CD8-positive, alpha-beta memory T cell (primary cell): ENCODE measurements at regions not wholly inside any gene's neighbourhood (a gene's known extent, or its start where the extent isn't known, plus 50 kb on each side); places are given as distances from the start of the nearest gene placed in this dataset.
"Not testable (repeated sequence)": the region's sequence is repeated elsewhere in the genome, so short reads cannot be mapped to it uniquely, and the experiment has no call there.

ENCODE experiments used
- CTCF ChIA-PET: fragments of 350-600 bp; sonication (Branson Sonifier 250); formaldehyde crosslinking; loops from one replicate; lab custom pipeline; 2021; ENCODE audit warnings: antibody characterized with exemption; lab: Charles Lee
- POLR2A ChIA-PET: fragments of 350-600 bp; sonication (Branson Sonifier 250); formaldehyde crosslinking; loops from one replicate; lab custom pipeline; 2021; ENCODE audit warnings: antibody characterized with exemption; lab: Charles Lee
- DNase-seq, 5 donors: peaks; one replicate each; pipeline versions ENCODE4 v3.0.0 to v3.0.0-alpha.2; 2020 to 2022; ENCODE audit warnings: mixed read lengths in 1 of 5
- H3K27ac ChIP-seq: one replicate; pipeline ENCODE4 v1.7.0; 2013; ENCODE audit warnings: low read depth, mild to moderate bottlenecking, low read length, moderate library complexity
- H3K27me3 ChIP-seq: 2 replicates; pipeline ENCODE4 v1.7.0; 2013; ENCODE audit warnings: low read length, mild to moderate bottlenecking; ENCODE audit not compliant: insufficient read depth, poor library complexity, severe bottlenecking
- H3K36me3 ChIP-seq: 2 replicates; pipeline ENCODE4 v1.7.0; 2013; ENCODE audit warnings: mild to moderate bottlenecking, low read length, moderate library complexity; ENCODE audit not compliant: insufficient read depth
- H3K4me1 ChIP-seq: 2 replicates; pipeline ENCODE4 v1.7.0; 2013; ENCODE audit warnings: mild to moderate bottlenecking, low read length, moderate library complexity; ENCODE audit not compliant: insufficient read depth
- H3K4me3 ChIP-seq: 2 replicates; pipeline ENCODE4 v1.7.0; 2013; ENCODE audit warnings: mild to moderate bottlenecking, low read length
- H3K9me3 ChIP-seq: 2 replicates; pipeline ENCODE4 v1.7.0; 2013; ENCODE audit warnings: mild to moderate bottlenecking, low read length
- H3K27ac Mint-ChIP-seq, 8 donors: one replicate each; pipeline ENCODE4 v1.8.0; 2020 to 2021; ENCODE audit warnings: mixed read lengths in 8 of 8, mild to moderate bottlenecking in 6 of 8, inconsistent platforms in 3 of 8, moderate library complexity in 3 of 8
- H3K27me3 Mint-ChIP-seq, 2 donors: one replicate each; pipeline ENCODE4 v1.8.0; 2020 to 2021; ENCODE audit warnings: mixed read lengths in 2 of 2, mild to moderate bottlenecking in 1 of 2, moderate library complexity in 1 of 2
- H3K36me3 Mint-ChIP-seq, 3 donors: one replicate each; pipeline ENCODE4 v1.8.0; 2020 to 2021; ENCODE audit warnings: mixed read lengths in 3 of 3, inconsistent platforms in 1 of 3, mild to moderate bottlenecking in 1 of 3
- H3K4me1 Mint-ChIP-seq, 3 donors: one replicate each; pipeline ENCODE4 v1.8.0; 2020 to 2021; ENCODE audit warnings: mixed read lengths in 3 of 3, inconsistent platforms in 1 of 3, mild to moderate bottlenecking in 1 of 3
- H3K4me3 Mint-ChIP-seq, 7 donors: one replicate each; pipeline ENCODE4 v1.8.0; 2020 to 2021; ENCODE audit warnings: mixed read lengths in 7 of 7, mild to moderate bottlenecking in 6 of 7, moderate library complexity in 4 of 7, inconsistent platforms in 2 of 7
- H3K9me3 Mint-ChIP-seq, 5 donors: one replicate each; pipeline ENCODE4 v1.8.0; 2020 to 2022; ENCODE audit warnings: mixed read lengths in 5 of 5, mild to moderate bottlenecking in 3 of 5, moderate library complexity in 2 of 5, inconsistent platforms in 1 of 5

DNA sequence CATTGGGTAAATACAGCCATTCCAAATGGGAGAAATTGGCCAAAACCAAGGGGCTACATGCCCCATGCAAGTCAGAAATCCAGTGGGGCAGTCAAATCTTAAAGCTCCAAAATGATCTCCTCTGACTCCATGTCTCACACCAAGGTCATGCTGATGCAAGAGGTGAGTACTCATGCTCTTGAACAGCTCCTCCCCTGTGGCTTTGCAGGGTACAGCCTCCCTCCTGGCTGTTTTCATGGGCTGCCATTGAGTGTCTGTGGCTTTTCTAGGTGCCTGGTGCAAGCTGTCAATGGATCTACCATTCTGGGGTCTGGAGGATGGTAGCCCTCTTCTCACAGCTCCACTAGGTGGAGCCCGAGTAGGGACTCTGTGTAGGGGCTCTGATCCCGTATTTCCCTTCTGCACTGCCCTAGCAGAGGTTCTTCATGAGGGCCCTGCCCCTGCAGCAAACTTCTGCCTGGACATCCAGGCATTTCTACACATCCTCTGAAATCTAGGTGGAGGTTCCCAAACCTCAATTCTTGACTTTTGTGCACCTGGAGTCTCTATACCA, 135.7 kb upstream of the TSHZ3 start:
- POLR2A ChIA-PET, DNase-seq, H3K27me3 ChIP-seq, H3K4me3 Mint-ChIP-seq, H3K4me1 Mint-ChIP-seq, H3K27ac Mint-ChIP-seq, H3K27me3 Mint-ChIP-seq, H3K4me3 ChIP-seq, H3K27ac ChIP-seq, H3K9me3 ChIP-seq, H3K4me1 ChIP-seq, CTCF ChIA-PET, H3K36me3 Mint-ChIP-seq, H3K36me3 ChIP-seq: not testable (repeated sequence)
- peaks cover 0 to 12% (median 5%) of the 10 kb centered on the region in 5 donors for H3K9me3 Mint-ChIP-seq

DNA sequence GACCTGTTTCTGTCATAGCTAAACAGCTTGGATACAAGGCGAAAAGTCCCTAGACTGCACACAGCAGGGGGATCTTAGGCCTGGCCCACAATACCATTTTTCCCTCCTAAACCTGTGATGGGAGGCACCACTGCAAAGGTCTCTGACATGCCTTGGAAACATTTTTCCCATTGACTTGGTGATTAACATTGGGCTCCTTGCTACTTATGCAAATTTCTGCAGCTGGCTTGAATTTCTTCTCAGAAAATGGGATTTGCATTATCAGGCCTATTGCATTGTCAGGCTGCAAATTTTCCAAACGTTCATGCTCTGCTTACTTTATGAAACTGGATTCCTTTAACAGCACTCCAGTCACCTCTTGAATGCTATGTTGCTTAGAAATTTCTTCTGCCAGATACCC, 136.2 kb upstream of the TSHZ3 start:
- Mint-ChIP-seq H3K36me3 (no peaks in the 10 kb centered on the region), H3K27me3 (no peaks in the 10 kb centered on the region), H3K9me3 (peaks cover 0 to 12% (median 5%) of the 10 kb centered on the region in 5 donors), H3K4me3 (no peak overlapping the region), H3K4me1 (no peaks in the 10 kb centered on the region), H3K27ac (no peak overlapping the region)
- H3K9me3 ChIP-seq: no peaks in the 10 kb centered on the region
- CTCF ChIA-PET: no interaction called here
- no peak overlapping the region for H3K27ac ChIP-seq
- H3K4me3 ChIP-seq: no peak overlapping the region
- no peaks in the 10 kb centered on the region for H3K4me1 ChIP-seq
- no peaks in the 10 kb centered on the region for H3K36me3 ChIP-seq
- no peaks in the 10 kb centered on the region for H3K27me3 ChIP-seq
- no peak for DNase-seq
- POLR2A ChIA-PET: no interaction called here

DNA sequence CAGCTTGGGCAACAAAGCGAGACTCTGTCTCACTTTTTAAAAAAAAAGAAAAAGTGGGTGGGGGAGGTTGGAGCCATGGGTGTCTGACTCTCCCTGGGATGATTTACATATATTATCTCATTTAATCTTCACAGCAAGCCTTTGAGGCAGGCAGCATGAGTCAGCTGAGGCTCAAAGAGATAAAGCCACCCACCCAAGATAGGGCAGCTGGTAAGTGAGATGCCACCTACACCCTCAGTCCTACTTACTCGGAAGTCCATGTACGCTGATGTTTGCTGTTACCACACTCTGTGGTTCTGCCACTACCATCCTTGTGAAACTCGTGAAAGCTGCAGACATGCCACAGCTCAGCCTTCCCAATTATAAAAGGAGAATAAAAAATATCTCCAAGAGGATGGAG, 142.0 kb upstream of the TSHZ3 start:
- H3K36me3 ChIP-seq: no peaks in the 10 kb centered on the region
- no peaks in the 10 kb centered on the region for H3K9me3 ChIP-seq
- H3K4me1 ChIP-seq: no peaks in the 10 kb centered on the region
- H3K36me3 Mint-ChIP-seq: no peaks in the 10 kb centered on the region
- no peak overlapping the region for H3K4me3 Mint-ChIP-seq
- H3K27ac Mint-ChIP-seq: no peak overlapping the region
- H3K27me3 Mint-ChIP-seq: no peaks in the 10 kb centered on the region
- H3K4me1 Mint-ChIP-seq: no peaks in the 10 kb centered on the region
- no peak overlapping the region for H3K4me3 ChIP-seq
- peaks cover 0 to 3% (median 0%) of the 10 kb centered on the region in 5 donors for H3K9me3 Mint-ChIP-seq
- ChIA-PET POLR2A (no interaction called here), CTCF (no interaction called here)
- DNase-seq: no peak
- no peak overlapping the region for H3K27ac ChIP-seq
- H3K27me3 ChIP-seq: no peaks in the 10 kb centered on the region

DNA sequence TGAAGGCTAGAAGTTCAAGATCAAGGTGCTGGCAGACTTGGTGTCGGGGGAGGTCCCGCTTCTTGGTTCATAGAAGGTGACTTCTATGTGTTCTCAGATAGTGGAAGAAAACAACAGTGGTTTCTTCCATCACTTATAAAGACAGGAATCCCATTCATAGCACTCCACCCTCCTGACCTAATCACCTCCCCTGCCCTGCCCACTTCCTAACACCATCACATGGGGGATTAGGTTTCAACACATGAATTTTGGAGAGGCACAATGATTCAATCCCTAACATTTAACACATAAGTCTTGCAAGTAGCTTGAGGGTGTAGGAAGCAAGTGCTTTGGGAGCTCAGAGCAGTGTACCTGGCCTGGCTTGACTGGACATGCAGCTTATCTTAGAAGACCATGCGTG, 142.8 kb upstream of the TSHZ3 start:
- Mint-ChIP-seq H3K4me3 (no peak overlapping the region), H3K27me3 (no peaks in the 10 kb centered on the region), H3K4me1 (no peaks in the 10 kb centered on the region), H3K36me3 (no peaks in the 10 kb centered on the region), H3K27ac (no peak overlapping the region), H3K9me3 (peaks cover 0 to 1% (median 0%) of the 10 kb centered on the region in 5 donors)
- H3K27me3 ChIP-seq: no peaks in the 10 kb centered on the region
- H3K9me3 ChIP-seq: no peaks in the 10 kb centered on the region
- H3K4me1 ChIP-seq: no peaks in the 10 kb centered on the region
- CTCF ChIA-PET: no interaction called here
- H3K4me3 ChIP-seq: no peak overlapping the region
- POLR2A ChIA-PET: no interaction called here
- no peak for DNase-seq
- H3K36me3 ChIP-seq: no peaks in the 10 kb centered on the region
- H3K27ac ChIP-seq: no peak overlapping the region

DNA sequence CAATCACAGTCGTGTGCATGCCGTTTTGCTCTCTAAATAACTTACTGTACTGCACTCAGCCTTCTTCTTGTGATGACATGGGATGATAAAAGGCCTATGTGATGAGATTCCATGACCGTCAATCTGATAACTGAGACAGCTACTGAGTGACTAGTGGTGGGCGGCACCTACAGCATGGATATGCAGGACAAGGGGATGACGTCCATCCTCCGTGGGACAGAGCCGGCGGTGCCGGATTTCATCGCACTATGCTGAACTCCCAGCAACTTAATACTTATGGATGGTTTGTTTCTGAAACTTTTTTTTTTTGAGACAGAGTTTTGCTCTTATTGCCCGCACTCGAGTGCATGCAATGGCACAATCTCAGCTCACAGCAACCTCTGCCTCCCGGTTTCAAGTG, 146.8 kb upstream of the TSHZ3 start:
- CTCF ChIA-PET: no interaction called here
- Mint-ChIP-seq H3K4me1 (no peaks in the 10 kb centered on the region), H3K4me3 (no peak overlapping the region), H3K36me3 (no peaks in the 10 kb centered on the region), H3K27ac (no peak overlapping the region), H3K27me3 (peaks cover 4 to 5% of the 10 kb centered on the region in 2 donors), H3K9me3 (peaks cover 0 to 4% (median 0%) of the 10 kb centered on the region in 5 donors)
- Histone ChIP-seq H3K4me1 (no peaks in the 10 kb centered on the region), H3K36me3 (no peaks in the 10 kb centered on the region), H3K27me3 (no peaks in the 10 kb centered on the region), H3K4me3 (no peak overlapping the region), H3K27ac (no peak overlapping the region), H3K9me3 (no peaks in the 10 kb centered on the region)
- POLR2A ChIA-PET: no interaction called here
- DNase-seq: no peak

DNA sequence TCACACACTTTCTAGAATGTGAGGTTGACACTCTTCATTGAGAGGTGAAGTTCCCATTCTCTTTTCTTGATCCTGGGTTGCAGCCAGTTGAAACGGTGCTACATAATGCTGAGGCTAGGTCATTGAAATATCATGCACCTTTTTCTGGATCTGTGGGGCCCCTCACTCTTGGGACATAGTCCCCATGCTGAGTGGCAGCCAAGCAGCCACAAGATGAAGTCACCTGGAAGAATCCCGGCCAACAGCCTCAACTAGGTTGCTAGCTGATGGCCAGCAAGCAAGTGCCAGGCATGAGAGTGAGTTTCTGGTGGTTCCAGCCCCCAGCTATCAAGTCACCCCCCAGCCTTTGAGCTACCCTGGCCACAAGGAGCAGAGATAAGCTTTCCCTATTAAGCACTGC, 148.5 kb upstream of the TSHZ3 start:
- Mint-ChIP-seq H3K9me3 (peaks cover 0 to 4% (median 0%) of the 10 kb centered on the region in 5 donors), H3K27ac (no peak overlapping the region), H3K4me1 (no peaks in the 10 kb centered on the region), H3K36me3 (no peaks in the 10 kb centered on the region), H3K27me3 (peaks cover 5 to 8% of the 10 kb centered on the region in 2 donors), H3K4me3 (no peak overlapping the region)
- H3K27ac ChIP-seq: no peak overlapping the region
- CTCF ChIA-PET: no interaction called here
- DNase-seq: no peak
- H3K27me3 ChIP-seq: no peaks in the 10 kb centered on the region
- no peaks in the 10 kb centered on the region for H3K4me1 ChIP-seq
- H3K36me3 ChIP-seq: no peaks in the 10 kb centered on the region
- POLR2A ChIA-PET: no interaction called here
- no peaks in the 10 kb centered on the region for H3K9me3 ChIP-seq
- no peak overlapping the region for H3K4me3 ChIP-seq

DNA sequence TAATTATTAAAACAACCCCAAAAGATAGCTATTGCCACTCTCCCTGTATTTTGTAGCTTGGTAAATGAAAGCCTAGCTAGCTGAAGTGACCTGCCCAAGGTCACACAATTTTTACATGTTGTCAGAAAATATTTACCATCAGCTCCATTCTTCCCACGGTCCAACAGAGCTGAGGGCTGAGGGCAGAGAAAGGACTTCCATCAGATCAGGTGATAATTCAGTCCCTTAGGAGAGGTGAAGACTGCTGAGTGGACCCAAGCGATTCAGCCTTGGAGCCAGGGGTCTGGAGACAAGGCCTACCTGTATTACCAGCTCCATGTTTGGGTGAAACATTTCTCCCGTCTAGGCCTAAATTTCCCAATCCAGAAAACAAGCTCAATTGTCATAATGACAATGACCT, 149.5 kb upstream of the TSHZ3 start:
- no peaks in the 10 kb centered on the region for H3K27me3 ChIP-seq
- no peak overlapping the region for H3K27ac ChIP-seq
- Mint-ChIP-seq H3K9me3 (peaks cover 0 to 4% (median 0%) of the 10 kb centered on the region in 5 donors), H3K27me3 (peaks cover 5 to 14% of the 10 kb centered on the region in 2 donors), H3K36me3 (no peaks in the 10 kb centered on the region), H3K4me1 (no peaks in the 10 kb centered on the region), H3K4me3 (no peak overlapping the region), H3K27ac (no peak overlapping the region)
- no peak for DNase-seq
- no peaks in the 10 kb centered on the region for H3K9me3 ChIP-seq
- CTCF ChIA-PET: no interaction called here
- no peaks in the 10 kb centered on the region for H3K4me1 ChIP-seq
- H3K36me3 ChIP-seq: no peaks in the 10 kb centered on the region
- no peak overlapping the region for H3K4me3 ChIP-seq
- POLR2A ChIA-PET: no interaction called here

DNA sequence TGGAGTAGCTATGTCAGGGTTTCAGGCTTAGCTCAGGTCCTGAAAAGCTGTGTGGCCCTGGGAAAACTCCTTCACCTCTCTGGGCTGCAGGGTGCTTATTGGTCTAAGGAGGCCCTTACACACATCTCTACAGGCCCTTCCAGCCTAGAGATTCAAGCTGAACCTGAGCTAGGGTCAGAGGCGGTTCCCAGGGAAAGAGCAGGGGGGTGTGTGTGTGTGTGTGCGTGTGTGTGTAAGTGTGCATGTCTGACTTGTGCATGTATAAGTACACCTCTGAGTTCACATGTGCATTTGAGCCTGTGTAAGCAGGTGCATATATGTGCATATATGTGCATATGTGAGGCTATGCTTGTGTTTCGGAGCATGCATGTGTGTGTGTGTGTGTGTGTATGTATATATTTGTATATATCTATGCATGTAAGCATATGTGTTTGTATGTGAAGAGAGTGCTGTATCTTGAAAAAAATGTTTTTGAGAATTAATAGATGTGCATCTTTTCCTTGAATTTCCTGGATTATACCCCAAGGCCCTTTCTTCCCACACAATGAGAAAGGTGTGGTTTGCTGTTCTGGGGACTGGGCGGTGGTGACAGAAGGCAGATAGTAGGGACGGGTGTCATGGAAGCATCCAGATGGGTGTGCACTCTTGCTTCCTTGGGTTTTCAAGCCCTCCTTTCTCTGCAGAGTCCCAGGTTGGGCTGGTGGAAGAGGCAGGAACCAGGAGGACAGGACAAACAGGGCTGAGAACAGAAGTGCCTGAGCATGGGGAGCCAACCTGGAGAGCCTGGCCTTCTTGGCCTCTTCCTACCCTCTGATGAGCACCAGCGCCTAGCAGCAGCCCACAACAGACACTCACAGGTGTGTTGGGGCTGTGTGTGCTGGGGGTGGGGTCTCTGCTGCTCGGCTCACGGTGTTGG, 150.3 kb upstream of the TSHZ3 start:
- CTCF ChIA-PET: no interaction called here

More for the DNA sequence above, 150.3 kb upstream of the TSHZ3 start:
- Histone ChIP-seq H3K4me3 (no peak overlapping the region), H3K27me3 (no peaks in the 10 kb centered on the region), H3K9me3 (no peaks in the 10 kb centered on the region), H3K36me3 (no peaks in the 10 kb centered on the region), H3K4me1 (no peaks in the 10 kb centered on the region), H3K27ac (no peak overlapping the region)
- Mint-ChIP-seq H3K4me1 (no peaks in the 10 kb centered on the region), H3K9me3 (peaks cover 0 to 4% (median 0%) of the 10 kb centered on the region in 5 donors), H3K4me3 (no peak overlapping the region), H3K27me3 (peaks cover 5 to 14% of the 10 kb centered on the region in 2 donors), H3K27ac (no peak overlapping the region), H3K36me3 (no peaks in the 10 kb centered on the region)
- POLR2A ChIA-PET: no interaction called here
- DNase-seq: no peak
